ENCODE measurements at regions not wholly inside any gene's neighbourhood (a gene's known extent, or its start where the extent isn't known, plus 50 kb on each side); places are given as distances from the start of the nearest gene placed in this dataset.

DNA sequence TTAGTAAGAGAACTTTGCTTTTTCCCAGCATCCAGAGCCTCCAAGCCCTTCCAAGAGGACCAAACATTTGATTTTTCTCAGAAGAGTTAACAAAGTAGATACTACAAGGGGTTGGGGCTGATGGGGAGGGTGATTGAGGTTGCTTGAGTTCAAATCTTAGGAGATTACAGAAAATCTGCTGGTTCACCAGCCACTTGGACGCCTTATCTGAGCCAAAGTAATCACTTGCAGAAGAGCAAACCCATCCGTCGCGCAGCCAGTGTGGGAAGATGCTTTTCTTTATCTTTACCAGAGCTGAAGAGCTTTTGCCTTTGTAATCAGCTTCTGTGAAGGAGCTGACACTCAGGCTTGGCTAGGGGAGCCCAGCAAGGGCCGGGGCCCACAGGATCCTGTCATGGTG lies 91.9 kb upstream of the CTTNBP2NL start:
- peaks cover 24% of the 10 kb centered on the region for H3K27me3 Mint-ChIP-seq
- ChIA-PET CTCF (no interaction called here), POLR2A (no interaction called here)
- H3K9me3 Mint-ChIP-seq, result no peaks in the 10 kb centered on the region
- no peak overlapping the region for H3K4me3 Mint-ChIP-seq
- no peak overlapping the region for H3K27ac Mint-ChIP-seq
- no peak for DNase-seq
- H3K36me3 Mint-ChIP-seq (ENCODE audit: low read depth), result no peaks in the 10 kb centered on the region
- no peaks in the 10 kb centered on the region for H3K4me1 Mint-ChIP-seq

GRCh38 chr1:112304612-112305011 lies 91.4 kb upstream of the CTTNBP2NL start:
- H3K27ac Mint-ChIP-seq, result no peak overlapping the region
- no peaks in the 10 kb centered on the region for H3K9me3 Mint-ChIP-seq
- no peak overlapping the region for H3K4me3 Mint-ChIP-seq
- ChIA-PET CTCF (no interaction called here), POLR2A (no interaction called here)
- H3K36me3 Mint-ChIP-seq (ENCODE audit: low read depth), result no peaks in the 10 kb centered on the region
- DNase-seq, result no peak
- H3K4me1 Mint-ChIP-seq, result no peaks in the 10 kb centered on the region
- H3K27me3 Mint-ChIP-seq, result peaks cover 21% of the 10 kb centered on the region

- H3K27ac Mint-ChIP-seq, result no peak overlapping the region
- no peaks in the 10 kb centered on the region for H3K9me3 Mint-ChIP-seq
- H3K27me3 Mint-ChIP-seq, result peaks cover 31% of the 10 kb centered on the region
- POLR2A ChIA-PET, result no interaction called here
- H3K4me3 Mint-ChIP-seq, result no peak overlapping the region
- no peaks in the 10 kb centered on the region for H3K4me1 Mint-ChIP-seq
- no peak for DNase-seq
- no peaks in the 10 kb centered on the region for H3K36me3 Mint-ChIP-seq (ENCODE audit: low read depth)
- CTCF ChIA-PET, result no interaction called here
Observed at GRCh38 chr1:112307930-112308591, 88.0 kb upstream of the CTTNBP2NL start.

GRCh38 chr1:112308716-112309115 lies 87.3 kb upstream of the CTTNBP2NL start:
- no peak overlapping the region for H3K4me3 Mint-ChIP-seq
- no peak overlapping the region for H3K27ac Mint-ChIP-seq
- CTCF ChIA-PET, result no interaction called here

GRCh38 chr1:112309499-112309898 lies 86.5 kb upstream of the CTTNBP2NL start:
- no peaks in the 10 kb centered on the region for H3K9me3 Mint-ChIP-seq
- DNase-seq, result no peak
- CTCF ChIA-PET, result no interaction called here
- H3K36me3 Mint-ChIP-seq (ENCODE audit: low read depth), result no peaks in the 10 kb centered on the region
- no peaks in the 10 kb centered on the region for H3K4me1 Mint-ChIP-seq
- no peak overlapping the region for H3K4me3 Mint-ChIP-seq
- H3K27ac Mint-ChIP-seq, result no peak overlapping the region
- POLR2A ChIA-PET, result no interaction called here
- H3K27me3 Mint-ChIP-seq, result peaks cover 29% of the 10 kb centered on the region

More at GRCh38 chr1:112308716-112309115, 87.3 kb upstream of the CTTNBP2NL start:
- Mint-ChIP-seq H3K27me3 (peaks cover 29% of the 10 kb centered on the region), H3K9me3 (no peaks in the 10 kb centered on the region), H3K4me1 (no peaks in the 10 kb centered on the region), H3K36me3 (ENCODE audit: low read depth) (no peaks in the 10 kb centered on the region)
- POLR2A ChIA-PET, result no interaction called here
- DNase-seq, result no peak

DNA sequence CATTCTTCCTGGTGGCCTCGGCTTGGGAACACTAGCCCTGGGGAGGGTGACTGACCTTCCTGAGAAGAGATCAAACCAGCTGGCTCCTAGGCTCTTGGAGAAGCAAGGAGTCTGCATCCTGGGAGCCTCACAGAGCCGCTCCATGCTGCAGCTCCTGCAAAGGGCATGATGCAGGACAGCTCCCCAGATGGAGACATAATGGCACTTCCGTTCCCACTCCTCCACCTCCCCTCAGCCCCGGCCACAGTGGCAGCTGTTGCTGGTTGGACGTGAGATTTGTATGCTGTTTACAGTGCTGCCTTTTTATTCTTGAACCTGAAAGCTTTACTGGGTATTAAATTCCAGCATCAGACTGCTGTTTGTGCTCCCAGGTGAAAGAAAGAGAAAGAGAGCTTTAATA lies 83.7 kb upstream of the CTTNBP2NL start:
- Mint-ChIP-seq H3K27ac (no peak overlapping the region), H3K27me3 (peaks cover 18% of the 10 kb centered on the region), H3K4me3 (no peak overlapping the region), H3K4me1 (no peaks in the 10 kb centered on the region), H3K36me3 (ENCODE audit: low read depth) (no peaks in the 10 kb centered on the region), H3K9me3 (no peaks in the 10 kb centered on the region)
- no peak for DNase-seq
- POLR2A ChIA-PET, result no interaction called here
- CTCF ChIA-PET, result interaction anchor here (1.2 kb wide), 1 partner anchor 10 kb away, joined by 3 read pairs; no protein-coding TSS in a partner anchor

GRCh38 chr1:112312879-112313278 lies 83.1 kb upstream of the CTTNBP2NL start:
- no peaks in the 10 kb centered on the region for H3K9me3 Mint-ChIP-seq
- H3K27ac Mint-ChIP-seq, result no peak overlapping the region
- CTCF ChIA-PET, result interaction anchor here (1.2 kb wide), 1 partner anchor 9 kb away, joined by 3 read pairs; no protein-coding TSS in a partner anchor
- POLR2A ChIA-PET, result no interaction called here
- no peaks in the 10 kb centered on the region for H3K36me3 Mint-ChIP-seq (ENCODE audit: low read depth)
- H3K27me3 Mint-ChIP-seq, result peaks cover 15% of the 10 kb centered on the region
- no peaks in the 10 kb centered on the region for H3K4me1 Mint-ChIP-seq
- no peak overlapping the region for H3K4me3 Mint-ChIP-seq
- no peak for DNase-seq

DNA sequence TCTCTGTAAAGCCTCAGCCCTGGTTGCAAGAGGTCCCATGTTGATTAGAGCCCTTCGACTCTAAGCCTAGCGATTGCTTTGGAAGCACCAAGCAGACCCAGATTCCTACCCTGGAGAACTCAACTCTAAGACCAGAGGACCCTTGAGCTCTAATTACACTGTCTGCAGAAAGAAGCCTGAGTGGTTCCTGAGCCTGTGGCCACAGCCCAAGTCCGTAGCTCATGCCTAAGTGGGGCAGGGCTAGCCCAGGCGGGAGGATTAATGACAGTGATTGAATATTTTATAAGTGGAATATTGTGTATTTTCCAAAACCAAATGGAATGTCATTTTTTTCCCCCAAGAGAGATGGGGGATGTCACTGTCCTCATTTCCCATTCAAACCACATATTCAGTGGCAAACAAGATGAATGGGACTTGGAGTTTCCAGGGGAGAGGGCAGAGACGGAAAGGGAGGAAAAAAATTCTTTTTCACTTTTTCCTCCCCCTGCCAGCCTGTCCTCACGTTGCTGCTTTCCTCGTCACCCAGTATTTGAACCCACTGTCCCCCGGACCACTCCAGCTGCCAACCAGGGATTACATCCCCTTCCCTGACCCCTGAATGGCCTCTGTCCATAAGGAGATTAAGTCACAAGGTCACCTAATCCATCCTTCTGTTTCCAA lies 79.6 kb upstream of the CTTNBP2NL start:
- POLR2A ChIA-PET, result no interaction called here
- Mint-ChIP-seq H3K9me3 (no peaks in the 10 kb centered on the region), H3K4me1 (peaks cover 2% of the 10 kb centered on the region), H3K4me3 (no peak overlapping the region), H3K27me3 (peaks cover 10% of the 10 kb centered on the region), H3K27ac (no peak overlapping the region), H3K36me3 (ENCODE audit: low read depth) (no peaks in the 10 kb centered on the region)
- CTCF ChIA-PET, result no interaction called here
- DNase-seq, result no peak

- ChIA-PET POLR2A (no interaction called here), CTCF (no interaction called here)
- H3K4me3 Mint-ChIP-seq, result no peak overlapping the region
- peak overlapping the region; percentile 31 for H3K27ac Mint-ChIP-seq
- no peaks in the 10 kb centered on the region for H3K36me3 Mint-ChIP-seq (ENCODE audit: low read depth)
- no peaks in the 10 kb centered on the region for H3K9me3 Mint-ChIP-seq
- H3K4me1 Mint-ChIP-seq, result peaks cover 2% of the 10 kb centered on the region
- peaks cover 6% of the 10 kb centered on the region for H3K27me3 Mint-ChIP-seq
- DNase-seq, result no peak
Observed at GRCh38 chr1:112317140-112317539, 78.9 kb upstream of the CTTNBP2NL start.

GRCh38 chr1:112317611-112318062 lies 78.4 kb upstream of the CTTNBP2NL start:
- Mint-ChIP-seq H3K36me3 (ENCODE audit: low read depth) (no peaks in the 10 kb centered on the region), H3K9me3 (no peaks in the 10 kb centered on the region), H3K27ac (no peak overlapping the region), H3K27me3 (peaks cover 6% of the 10 kb centered on the region), H3K4me3 (no peak overlapping the region), H3K4me1 (peaks cover 2% of the 10 kb centered on the region)
- no peak for DNase-seq
- ChIA-PET CTCF (no interaction called here), POLR2A (no interaction called here)

- Mint-ChIP-seq H3K4me1 (peaks cover 2% of the 10 kb centered on the region), H3K27ac (no peak overlapping the region), H3K9me3 (no peaks in the 10 kb centered on the region), H3K27me3 (peaks cover 10% of the 10 kb centered on the region), H3K36me3 (ENCODE audit: low read depth) (no peaks in the 10 kb centered on the region), H3K4me3 (no peak overlapping the region)
- DNase-seq, result no peak
- POLR2A ChIA-PET, result no interaction called here
- CTCF ChIA-PET, result no interaction called here
Observed at GRCh38 chr1:112318263-112318662, 77.8 kb upstream of the CTTNBP2NL start.

DNA sequence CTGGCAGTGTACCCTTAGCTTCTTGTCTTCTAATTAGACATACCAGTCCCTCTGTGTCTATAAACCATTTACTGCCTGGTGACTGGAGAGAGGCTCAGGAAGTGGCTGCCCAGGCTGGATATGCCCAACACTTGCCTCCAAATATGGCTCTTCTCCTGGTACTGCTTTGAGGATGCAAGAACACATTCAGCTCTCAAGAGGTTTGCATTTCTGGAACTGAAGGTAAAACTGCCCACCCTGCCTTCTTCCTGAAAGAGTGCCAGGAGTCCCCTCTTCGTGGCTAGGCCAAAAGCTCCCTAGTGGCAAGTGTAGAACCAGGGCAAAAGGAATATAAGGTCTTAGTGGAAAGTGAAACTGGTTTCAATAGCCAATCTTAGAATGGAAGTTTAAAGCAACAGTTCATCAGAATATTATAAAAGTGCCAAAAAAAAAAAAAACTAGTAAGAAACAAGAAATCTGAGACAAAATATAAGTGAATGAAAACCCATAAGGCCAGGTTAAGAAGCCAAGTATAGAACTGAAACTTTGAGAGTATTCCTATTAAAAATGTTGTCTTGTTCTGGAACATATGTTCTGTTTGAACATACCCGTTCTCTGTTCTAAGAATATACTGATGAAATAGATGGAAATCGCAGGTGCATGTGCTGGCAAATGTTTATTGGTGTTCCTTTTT lies 77.2 kb upstream of the CTTNBP2NL start:
- ChIA-PET CTCF (no interaction called here), POLR2A (no interaction called here)
- no peaks in the 10 kb centered on the region for H3K9me3 Mint-ChIP-seq
- DNase-seq, result no peak
- peaks cover 12% of the 10 kb centered on the region for H3K27me3 Mint-ChIP-seq
- H3K36me3 Mint-ChIP-seq (ENCODE audit: low read depth), result no peaks in the 10 kb centered on the region
- peaks cover 2% of the 10 kb centered on the region for H3K4me1 Mint-ChIP-seq
- no peak overlapping the region for H3K27ac Mint-ChIP-seq
- H3K4me3 Mint-ChIP-seq, result no peak overlapping the region

GRCh38 chr1:112319371-112320040 lies 76.5 kb upstream of the CTTNBP2NL start:
- Mint-ChIP-seq H3K4me3 (no peak overlapping the region), H3K27me3 (peaks cover 12% of the 10 kb centered on the region), H3K9me3 (no peaks in the 10 kb centered on the region), H3K4me1 (peaks cover 2% of the 10 kb centered on the region), H3K27ac (no peak overlapping the region), H3K36me3 (ENCODE audit: low read depth) (no peaks in the 10 kb centered on the region)
- ChIA-PET POLR2A (no interaction called here), CTCF (no interaction called here)
- DNase-seq, result no peak
